DOHH2 (cell line): ENCODE measurements at regions not wholly inside any gene's neighbourhood (a gene's known extent, or its start where the extent isn't known, plus 50 kb on each side); places are given as distances from the start of the nearest gene placed in this dataset.

Experiments
- EZH2phosphoT487 ChIP-seq: fragments of 200-600 bp; sonication (generic); IDR thresholded peaks from 2 replicates; pipeline ENCODE4 v1.6.1; 2017; ENCODE audit warnings: borderline replicate concordance, mild to moderate bottlenecking, antibody characterized with exemption, low read length, moderate library complexity, mixed read lengths
- TF ChIP-seq, protein P1 (sequence below): fragments of 200-600 bp; sonication (generic); IDR thresholded peaks from one replicate; pipeline ENCODE4 v1.5.1; 2014; ENCODE audit warnings: antibody characterized with exemption, mild to moderate bottlenecking, low read depth, low read length; ENCODE audit not compliant: poor library complexity, severe bottlenecking

GRCh38 chr12:33555128-33555527, 115.5 kb upstream of the SYT10 start:
- TF ChIP-seq, protein P1, sequence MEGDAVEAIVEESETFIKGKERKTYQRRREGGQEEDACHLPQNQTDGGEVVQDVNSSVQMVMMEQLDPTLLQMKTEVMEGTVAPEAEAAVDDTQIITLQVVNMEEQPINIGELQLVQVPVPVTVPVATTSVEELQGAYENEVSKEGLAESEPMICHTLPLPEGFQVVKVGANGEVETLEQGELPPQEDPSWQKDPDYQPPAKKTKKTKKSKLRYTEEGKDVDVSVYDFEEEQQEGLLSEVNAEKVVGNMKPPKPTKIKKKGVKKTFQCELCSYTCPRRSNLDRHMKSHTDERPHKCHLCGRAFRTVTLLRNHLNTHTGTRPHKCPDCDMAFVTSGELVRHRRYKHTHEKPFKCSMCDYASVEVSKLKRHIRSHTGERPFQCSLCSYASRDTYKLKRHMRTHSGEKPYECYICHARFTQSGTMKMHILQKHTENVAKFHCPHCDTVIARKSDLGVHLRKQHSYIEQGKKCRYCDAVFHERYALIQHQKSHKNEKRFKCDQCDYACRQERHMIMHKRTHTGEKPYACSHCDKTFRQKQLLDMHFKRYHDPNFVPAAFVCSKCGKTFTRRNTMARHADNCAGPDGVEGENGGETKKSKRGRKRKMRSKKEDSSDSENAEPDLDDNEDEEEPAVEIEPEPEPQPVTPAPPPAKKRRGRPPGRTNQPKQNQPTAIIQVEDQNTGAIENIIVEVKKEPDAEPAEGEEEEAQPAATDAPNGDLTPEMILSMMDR: no peak
- no peak for TF ChIP-seq EZH2phosphoT487
